WERI-Rb-1 (cell line): ENCODE measurements at regions not wholly inside any gene's neighbourhood (a gene's known extent, or its start where the extent isn't known, plus 50 kb on each side); places are given as distances from the start of the nearest gene placed in this dataset.
A peak's percentile ranks its signal among the peaks of the same experiment; 100 is the strongest.

Source experiments
- DNase-seq: peaks from one replicate; pipeline ENCODE4 v3.0.0-alpha.2; 2020
- H3K27ac ChIP-seq: fragments of 250-450 bp; sonication (Bioruptor Pico); 2 replicates; pipeline ENCODE4 v1.5.1; 2020; ENCODE audit warnings: mild to moderate bottlenecking, moderate library complexity
- H3K27me3 ChIP-seq: fragments of 250-450 bp; sonication (Bioruptor Pico); 2 replicates; pipeline ENCODE4 v1.5.1; 2021; ENCODE audit warnings: mild to moderate bottlenecking, low read depth, moderate library complexity; ENCODE audit not compliant: insufficient read depth, severe bottlenecking
- H3K36me3 ChIP-seq: fragments of 250-450 bp; sonication (Bioruptor Pico); 2 replicates; pipeline ENCODE4 v1.5.1; 2020; ENCODE audit warnings: mild to moderate bottlenecking, moderate library complexity
- H3K4me3 ChIP-seq: 2 replicates; pipeline ENCODE4 v1.5.1; 2011; ENCODE audit warnings: low read depth, mild to moderate bottlenecking, control low read depth, low read length
- H3K9me3 ChIP-seq: fragments of 250-450 bp; sonication (Bioruptor Pico); 2 replicates; pipeline ENCODE4 v1.5.1; 2021; ENCODE audit warnings: mild to moderate bottlenecking, moderate library complexity; ENCODE audit not compliant: severe bottlenecking
- CTCF ChIP-seq: IDR thresholded peaks from 2 replicates; pipeline ENCODE4 v1.5.1; 2011; ENCODE audit warnings: low read depth, mild to moderate bottlenecking, control low read depth, inconsistent platforms, low read length

DNA sequence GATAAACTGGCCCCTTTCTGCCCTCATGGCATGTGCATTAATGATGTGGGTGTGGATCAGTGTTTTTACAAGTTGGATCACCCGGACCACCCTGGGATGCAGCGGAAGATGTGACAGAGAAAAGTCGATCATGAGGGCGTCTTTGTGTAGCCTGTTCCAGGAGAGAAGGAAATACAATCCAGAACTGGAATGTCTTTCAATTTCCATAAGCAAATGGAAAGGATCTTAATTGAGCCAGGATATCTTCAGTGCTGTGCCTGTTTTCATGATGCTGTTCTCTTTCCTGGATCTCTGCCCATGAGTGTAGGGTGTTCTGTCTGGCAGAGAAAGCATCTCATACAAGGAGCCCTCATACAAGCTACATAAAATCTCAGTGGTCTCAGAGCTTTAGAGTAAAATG, 481.4 kb downstream of the XYLT1 start:
- DNase-seq, result no peak
- no peak for TF ChIP-seq CTCF
- Histone ChIP-seq H3K4me3 (no peak overlapping the region), H3K9me3 (no peaks in the 10 kb centered on the region), H3K36me3 (no peaks in the 10 kb centered on the region), H3K27me3 (no peaks in the 10 kb centered on the region), H3K27ac (no peak overlapping the region)

GRCh38 chr16:16991711-16992110, 479.0 kb downstream of the XYLT1 start:
- no peak overlapping the region for H3K27ac ChIP-seq
- H3K9me3 ChIP-seq, result no peaks in the 10 kb centered on the region
- TF ChIP-seq CTCF, result no peak
- H3K4me3 ChIP-seq, result no peak overlapping the region
- DNase-seq, result no peak
- H3K27me3 ChIP-seq, result no peaks in the 10 kb centered on the region
- H3K36me3 ChIP-seq, result no peaks in the 10 kb centered on the region

DNA sequence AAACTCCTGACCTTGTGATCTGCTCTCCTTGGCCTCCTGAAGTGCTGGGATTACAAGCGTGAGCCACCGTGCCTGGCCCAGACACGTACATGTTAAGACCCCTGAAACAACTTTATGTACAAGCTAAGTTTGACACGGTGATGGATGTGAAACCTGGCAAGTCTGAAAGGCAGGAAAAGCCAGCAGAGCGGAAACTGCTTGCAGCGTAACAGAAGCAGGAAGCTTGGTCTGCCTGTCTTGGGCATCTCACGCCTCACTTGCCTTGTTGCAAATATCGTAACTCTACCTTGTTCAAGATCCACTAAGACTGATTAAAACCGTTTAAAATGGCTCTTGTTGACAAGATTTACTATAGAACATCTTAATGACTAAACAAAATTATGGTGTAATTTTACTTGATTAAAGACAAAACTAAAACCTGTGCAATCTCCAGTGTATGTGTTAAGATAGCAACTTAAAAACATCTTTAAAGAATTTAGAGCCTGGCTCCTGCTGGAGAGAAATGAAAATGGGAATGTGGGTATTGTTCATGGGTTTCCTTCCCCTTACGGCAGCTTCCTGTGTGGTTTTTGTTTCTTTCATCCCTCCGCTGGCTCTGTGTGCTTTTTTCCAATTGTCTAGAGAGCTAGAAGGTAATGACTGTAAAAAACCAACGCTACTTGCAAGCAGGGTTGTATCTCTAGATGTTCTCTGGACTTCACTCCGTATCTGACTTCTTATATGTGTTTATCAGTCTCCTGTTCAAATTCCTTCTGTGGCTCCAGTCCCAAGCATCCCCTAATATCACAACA, 477.6 kb downstream of the XYLT1 start:
- H3K4me3 ChIP-seq, result no peak overlapping the region
- H3K27ac ChIP-seq, result no peak overlapping the region
- H3K27me3 ChIP-seq, result no peaks in the 10 kb centered on the region
- no peaks in the 10 kb centered on the region for H3K9me3 ChIP-seq
- no peaks in the 10 kb centered on the region for H3K36me3 ChIP-seq
- DNase-seq, result no peak
- no peak for TF ChIP-seq CTCF

DNA sequence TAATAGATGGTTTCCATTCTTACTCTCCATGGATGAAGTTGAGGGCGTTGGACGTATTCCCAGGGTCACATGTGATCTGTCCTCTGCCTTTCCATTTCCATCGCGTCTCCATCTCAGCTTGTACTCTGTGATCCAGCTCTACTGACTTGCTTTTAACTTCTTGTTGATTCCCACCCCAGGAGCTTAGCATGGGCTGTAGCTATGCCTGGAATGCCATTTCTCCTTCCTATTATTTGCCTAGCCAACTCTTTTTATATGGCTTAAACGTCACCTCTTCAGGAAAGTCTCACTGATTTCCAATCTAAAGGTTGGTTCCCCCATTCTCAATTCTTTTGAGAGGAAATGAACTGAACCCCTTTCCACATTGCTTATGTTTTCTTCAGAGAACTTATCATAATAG, 475.9 kb downstream of the XYLT1 start:
- no peaks in the 10 kb centered on the region for H3K9me3 ChIP-seq
- no peak overlapping the region for H3K27ac ChIP-seq
- H3K27me3 ChIP-seq, result no peaks in the 10 kb centered on the region
- no peak for DNase-seq
- TF ChIP-seq CTCF, result no peak
- H3K4me3 ChIP-seq, result no peak overlapping the region
- no peaks in the 10 kb centered on the region for H3K36me3 ChIP-seq

DNA sequence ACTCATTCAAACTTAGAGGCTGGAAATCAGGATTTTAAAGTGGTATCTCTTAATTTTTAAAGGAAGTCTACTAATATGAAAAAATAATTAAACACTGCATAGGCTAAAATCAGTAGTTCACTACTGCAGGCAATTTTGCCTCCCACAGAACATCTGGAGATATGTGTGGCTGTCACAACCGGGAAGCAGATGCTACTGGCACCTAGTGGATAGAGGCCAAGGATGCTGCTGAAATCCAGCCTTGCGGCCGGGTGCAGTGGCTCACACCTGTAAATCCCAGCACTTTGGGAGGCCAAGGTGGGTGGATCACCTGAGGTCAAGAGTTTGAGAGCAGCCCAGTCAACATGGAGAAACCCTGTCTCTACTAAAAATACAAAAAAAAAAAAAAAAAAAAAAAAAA, 473.9 kb downstream of the XYLT1 start:
- no peak overlapping the region for H3K4me3 ChIP-seq
- no peaks in the 10 kb centered on the region for H3K27me3 ChIP-seq
- DNase-seq, result no peak
- peak; percentile 34; the same call in 1 of the 2 replicates for TF ChIP-seq CTCF
- no peak overlapping the region for H3K27ac ChIP-seq
- H3K36me3 ChIP-seq, result no peaks in the 10 kb centered on the region
- no peaks in the 10 kb centered on the region for H3K9me3 ChIP-seq

- Histone ChIP-seq H3K4me3 (no peak overlapping the region), H3K27ac (no peak overlapping the region), H3K27me3 (no peaks in the 10 kb centered on the region), H3K9me3 (no peaks in the 10 kb centered on the region), H3K36me3 (no peaks in the 10 kb centered on the region)
- no peak for TF ChIP-seq CTCF
- DNase-seq, result no peak
Measured at GRCh38 chr16:16997349-16997748, 473.4 kb downstream of the XYLT1 start.
